A549 (cell line): ENCODE measurements at regions not wholly inside any gene's neighbourhood (a gene's known extent, or its start where the extent isn't known, plus 50 kb on each side); places are given as distances from the start of the nearest gene placed in this dataset.

Experiments used
- ATAC-seq, 2 experiments: fragments of 200-7000 bp in 1 of 2; fragments of >200 bp in 1 of 2; cut with Nextera tagmentation in 1 of 2; cut with Tn5 transposase in 1 of 2; 3 replicates each; pipeline versions ENCODE4 v1.8.0 to v1.9.1; 2018 to 2020; ENCODE audit warnings: mild to moderate bottlenecking in 1 of 2, moderate library complexity in 1 of 2
- CTCF ChIA-PET: fragments of 300-600 bp; sonication (Branson Sonifier 250); formaldehyde crosslinking; extraction: SDS; loops from one replicate; lab custom pipeline; 2021; ENCODE audit warnings: antibody characterized with exemption, inconsistent platforms; lab: Yijun Ruan, JAX
- POLR2A ChIA-PET: fragments of 350-600 bp; formaldehyde crosslinking; extraction: SDS; loops from one replicate; lab custom pipeline; 2021; ENCODE audit warnings: antibody characterized with exemption, inconsistent platforms; lab: Yijun Ruan, JAX
- DNase-seq, 2 experiments: peaks; one replicate each; pipeline versions ENCODE4 v3.0.0 to v3.0.0-alpha.2; 2011 to 2016; ENCODE audit warnings: low read depth in 1 of 2, low spot score in 1 of 2
- FAIRE-seq: peaks from 2 replicates; lab custom pipeline; 2011; peaks lifted over from hg19 to GRCh38; lab: Jason Lieb, UNC
- H3K27ac ChIP-seq, 2 experiments: fragments of >200 bp; sonication (Bioruptor Twin); formaldehyde crosslinking; 3 replicates each; pipeline ENCODE4 v1.5.1; 2016 to 2017
- H3K4me1 ChIP-seq: fragments of >200 bp; sonication (Bioruptor Twin); formaldehyde crosslinking; 3 replicates; pipeline ENCODE4 v1.6.1; 2016
- H3K4me2 ChIP-seq: fragments of >200 bp; sonication (Bioruptor Twin); formaldehyde crosslinking; 3 replicates; pipeline ENCODE4 v1.6.1; 2016
- H3K4me3 ChIP-seq: fragments of >200 bp; sonication (Bioruptor Twin); formaldehyde crosslinking; 3 replicates; pipeline ENCODE4 v1.5.1; 2016
- H3K9me3 ChIP-seq: fragments of >200 bp; sonication (Bioruptor Twin); formaldehyde crosslinking; 3 replicates; pipeline ENCODE4 v1.6.1; 2016
- ATOH8 ChIP-seq: fragments of 250-450 bp; sonication (Bioruptor Pico); IDR thresholded peaks from 2 replicates; pipeline ENCODE4 v1.5.0; 2020; ENCODE audit warnings: low read depth, mild to moderate bottlenecking, moderate library complexity
- BCL3 ChIP-seq: fragments of >200 bp; sonication (Bioruptor Twin); formaldehyde crosslinking; IDR thresholded peaks from 3 replicates; pipeline ENCODE4 v1.6.1; 2016
- CBX2 ChIP-seq: fragments of 200-600 bp; sonication (generic); IDR thresholded peaks from 2 replicates; pipeline ENCODE4 v1.6.1; 2016; ENCODE audit warnings: low read depth, mild to moderate bottlenecking, borderline replicate concordance
- E2F6 ChIP-seq: IDR thresholded peaks from 2 replicates; pipeline ENCODE4 v1.6.1; 2012; ENCODE audit warnings: low read depth, borderline replicate concordance
- EHMT2 ChIP-seq: fragments of 200-600 bp; sonication (generic); IDR thresholded peaks from 2 replicates; pipeline ENCODE4 v1.6.1; 2016; ENCODE audit warnings: antibody characterized with exemption, low read depth, mild to moderate bottlenecking, moderate library complexity
- GATA3 ChIP-seq: IDR thresholded peaks from 2 replicates; pipeline ENCODE4 v1.6.1; 2012; ENCODE audit warnings: borderline replicate concordance
- HEYL ChIP-seq: fragments of 250-450 bp; sonication (Bioruptor Pico); IDR thresholded peaks from 2 replicates; pipeline ENCODE4 v1.8.0; 2021; ENCODE audit warnings: mild to moderate bottlenecking, moderate library complexity
- HOXB13 ChIP-seq: fragments of 250-450 bp; sonication (Bioruptor Pico); IDR thresholded peaks from 2 replicates; pipeline ENCODE4 v1.5.0; 2020; ENCODE audit warnings: low read depth, mild to moderate bottlenecking, moderate library complexity
- NFE2L2 ChIP-seq: fragments of 150-350 bp; conservative IDR thresholded peaks from 2 replicates; pipeline ENCODE4 v1.6.1; 2014; ENCODE audit warnings: low read length
- NPAS2 ChIP-seq: fragments of 250-450 bp; sonication (Bioruptor Pico); IDR thresholded peaks from 2 replicates; pipeline ENCODE4 v1.8.0; 2022; ENCODE audit warnings: mild to moderate bottlenecking, moderate library complexity, borderline replicate concordance
- RARB ChIP-seq: fragments of 250-450 bp; sonication (Bioruptor Pico); IDR thresholded peaks from 2 replicates; pipeline ENCODE4 v1.8.0; 2021; ENCODE audit warnings: mild to moderate bottlenecking, moderate library complexity
- SMC3 ChIP-seq: fragments of >200 bp; sonication (Bioruptor Twin); formaldehyde crosslinking; IDR thresholded peaks from 3 replicates; pipeline ENCODE4 v1.6.1; 2018; ENCODE audit warnings: inconsistent platforms
- TP53 ChIP-seq: fragments of 250-450 bp; sonication (Bioruptor Pico); IDR thresholded peaks from 2 replicates; pipeline ENCODE4 v1.5.0; 2021; ENCODE audit warnings: mild to moderate bottlenecking, moderate library complexity
- ZNF302 ChIP-seq: fragments of 250-450 bp; sonication (Bioruptor Pico); IDR thresholded peaks from 2 replicates; pipeline ENCODE4 v1.9.0; 2021; ENCODE audit warnings: inconsistent platforms, mild to moderate bottlenecking, moderate library complexity
- WGBS: methylation state at CpG from one replicate; pipeline ENCODE4 v1.1.6; 2017; ENCODE audit errors: missing lambda C conversion rate; 5-methylcytosine and 5-hydroxymethylcytosine counted together
- TF ChIP-seq, protein P1 (sequence below): fragments of >200 bp; sonication (Bioruptor Twin); formaldehyde crosslinking; IDR thresholded peaks from 2 replicates; pipeline ENCODE4 v1.6.1; 2016
- TF ChIP-seq, protein P2 (sequence below): fragments of 450-650 bp; IDR thresholded peaks from 2 replicates; pipeline ENCODE4 v1.6.1; 2014; ENCODE audit warnings: antibody characterized with exemption
- TF ChIP-seq, protein P3 (sequence below): fragments of >200 bp; sonication (Bioruptor Twin); formaldehyde crosslinking; IDR thresholded peaks from 3 replicates; pipeline ENCODE4 v1.5.1; 2016

DNA sequence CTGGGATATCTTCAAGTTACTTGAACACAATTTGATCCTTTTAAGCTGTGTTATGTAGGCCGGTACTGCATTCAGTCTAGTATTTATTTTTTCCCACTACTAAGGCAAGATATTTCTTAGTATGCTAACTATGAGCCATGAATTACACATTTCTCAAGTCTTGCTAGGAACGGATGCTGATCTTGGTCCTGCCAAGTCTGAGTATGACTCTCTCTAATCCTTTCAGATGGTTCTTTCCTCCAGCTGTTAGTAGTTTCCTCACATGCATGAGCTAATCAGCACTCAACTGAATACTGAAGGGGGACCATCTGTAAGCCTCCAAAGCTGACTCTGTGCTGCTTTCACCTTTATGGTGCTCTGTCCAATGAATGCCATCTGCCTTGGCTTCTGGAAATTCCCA is 460.3 kb downstream of the KCTD12 start:
- DNase-seq (no peak), ATAC-seq (no peak), FAIRE-seq (no peak)
- WGBS = 63% methylated on average over 2 of the region's 2 CpGs
- H3K4me1 ChIP-seq = no peaks in the 10 kb centered on the region
- POLR2A ChIA-PET = no interaction called here
- H3K4me3 ChIP-seq = no peak overlapping the region
- no peak for TF ChIP-seq SMC3
- no peak for TF ChIP-seq GATA3
- CTCF ChIA-PET = no interaction called here
- no peaks in the 10 kb centered on the region for H3K9me3 ChIP-seq
- H3K4me2 ChIP-seq = no peak overlapping the region
- no peak overlapping the region for H3K27ac ChIP-seq

GRCh38 chr13:76421011-76421410 is 465.2 kb downstream of the KCTD12 start:
- no peak for ATAC-seq
- Histone ChIP-seq H3K4me3 (no peak overlapping the region), H3K4me2 (no peak overlapping the region), H3K9me3 (no peaks in the 10 kb centered on the region), H3K4me1 (no peaks in the 10 kb centered on the region), H3K27ac (no peak overlapping the region)
- ChIA-PET POLR2A (no interaction called here), CTCF (no interaction called here)
- TF ChIP-seq SMC3 (no peak), BCL3 (no peak), EHMT2 (no peak), TP53 (CRISPR knock-in tag) (no peak), NPAS2 (CRISPR knock-in tag) (no peak), CBX2 (no peak), E2F6 (no peak), HEYL (CRISPR knock-in tag) (no peak), RARB (no peak), ATOH8 (no peak)
- TF ChIP-seq, protein P1, sequence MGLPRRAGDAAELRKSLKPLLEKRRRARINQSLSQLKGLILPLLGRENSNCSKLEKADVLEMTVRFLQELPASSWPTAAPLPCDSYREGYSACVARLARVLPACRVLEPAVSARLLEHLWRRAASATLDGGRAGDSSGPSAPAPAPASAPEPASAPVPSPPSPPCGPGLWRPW = no peak
- TF ChIP-seq, protein P2, sequence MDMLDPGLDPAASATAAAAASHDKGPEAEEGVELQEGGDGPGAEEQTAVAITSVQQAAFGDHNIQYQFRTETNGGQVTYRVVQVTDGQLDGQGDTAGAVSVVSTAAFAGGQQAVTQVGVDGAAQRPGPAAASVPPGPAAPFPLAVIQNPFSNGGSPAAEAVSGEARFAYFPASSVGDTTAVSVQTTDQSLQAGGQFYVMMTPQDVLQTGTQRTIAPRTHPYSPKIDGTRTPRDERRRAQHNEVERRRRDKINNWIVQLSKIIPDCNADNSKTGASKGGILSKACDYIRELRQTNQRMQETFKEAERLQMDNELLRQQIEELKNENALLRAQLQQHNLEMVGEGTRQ = no peak
- FAIRE-seq = no peak
- WGBS = 36% methylated on average over 3 of the region's 3 CpGs
- DNase-seq = no peak

- Histone ChIP-seq H3K4me2 (no peak overlapping the region), H3K9me3 (no peaks in the 10 kb centered on the region), H3K27ac (no peak overlapping the region), H3K4me1 (no peaks in the 10 kb centered on the region), H3K4me3 (no peak overlapping the region)
- DNase-seq = no peak
- ChIA-PET CTCF (interaction anchor here (1.3 kb wide), 1 partner anchor 723 kb away, joined by 3 read pairs; no protein-coding TSS in a partner anchor), POLR2A (no interaction called here)
- 11% methylated on average over 2 of the region's 2 CpGs for WGBS
- TF ChIP-seq HOXB13 (no peak), NFE2L2 (no peak), ZNF302 (CRISPR knock-in tag) (no peak)
- TF ChIP-seq, protein P1 = no peak
- TF ChIP-seq, protein P3, sequence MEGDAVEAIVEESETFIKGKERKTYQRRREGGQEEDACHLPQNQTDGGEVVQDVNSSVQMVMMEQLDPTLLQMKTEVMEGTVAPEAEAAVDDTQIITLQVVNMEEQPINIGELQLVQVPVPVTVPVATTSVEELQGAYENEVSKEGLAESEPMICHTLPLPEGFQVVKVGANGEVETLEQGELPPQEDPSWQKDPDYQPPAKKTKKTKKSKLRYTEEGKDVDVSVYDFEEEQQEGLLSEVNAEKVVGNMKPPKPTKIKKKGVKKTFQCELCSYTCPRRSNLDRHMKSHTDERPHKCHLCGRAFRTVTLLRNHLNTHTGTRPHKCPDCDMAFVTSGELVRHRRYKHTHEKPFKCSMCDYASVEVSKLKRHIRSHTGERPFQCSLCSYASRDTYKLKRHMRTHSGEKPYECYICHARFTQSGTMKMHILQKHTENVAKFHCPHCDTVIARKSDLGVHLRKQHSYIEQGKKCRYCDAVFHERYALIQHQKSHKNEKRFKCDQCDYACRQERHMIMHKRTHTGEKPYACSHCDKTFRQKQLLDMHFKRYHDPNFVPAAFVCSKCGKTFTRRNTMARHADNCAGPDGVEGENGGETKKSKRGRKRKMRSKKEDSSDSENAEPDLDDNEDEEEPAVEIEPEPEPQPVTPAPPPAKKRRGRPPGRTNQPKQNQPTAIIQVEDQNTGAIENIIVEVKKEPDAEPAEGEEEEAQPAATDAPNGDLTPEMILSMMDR = no peak
- no peak for ATAC-seq
- FAIRE-seq = no peak
Measured at GRCh38 chr13:76418404-76418803, 467.8 kb downstream of the KCTD12 start.
